NOMO-1 treated with dmso at 0.1 percent for 144 hours (cell line): ENCODE measurements at regions not wholly inside any gene's neighbourhood (a gene's known extent, or its start where the extent isn't known, plus 50 kb on each side); places are given as distances from the start of the nearest gene placed in this dataset.

Experiments used
- DNase-seq: peaks from one replicate; lab custom pipeline; 2025; ENCODE audit not compliant: unreplicated experiment; lab: John Stamatoyannopoulos, UW

DNA sequence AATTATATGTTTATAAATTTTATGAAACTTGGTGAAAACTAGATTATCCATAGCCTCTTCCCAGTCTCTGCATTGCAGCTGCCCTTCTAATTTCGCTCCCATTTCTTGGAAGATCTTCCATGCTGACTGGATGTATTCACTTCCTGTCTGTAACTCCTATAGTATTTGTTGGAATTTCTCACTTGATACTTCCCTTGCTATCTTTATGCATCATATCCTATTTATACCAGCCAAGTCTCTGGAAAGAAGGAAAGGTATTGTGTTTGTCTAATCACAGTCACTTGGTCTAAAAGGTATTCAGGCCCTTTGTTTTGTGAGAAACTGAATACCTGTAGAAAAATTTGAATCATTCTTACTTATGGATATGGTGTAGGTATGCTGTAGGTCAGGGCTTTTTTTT, 870.9 kb upstream of the FRG1 start:
- no peak for DNase-seq

DNA sequence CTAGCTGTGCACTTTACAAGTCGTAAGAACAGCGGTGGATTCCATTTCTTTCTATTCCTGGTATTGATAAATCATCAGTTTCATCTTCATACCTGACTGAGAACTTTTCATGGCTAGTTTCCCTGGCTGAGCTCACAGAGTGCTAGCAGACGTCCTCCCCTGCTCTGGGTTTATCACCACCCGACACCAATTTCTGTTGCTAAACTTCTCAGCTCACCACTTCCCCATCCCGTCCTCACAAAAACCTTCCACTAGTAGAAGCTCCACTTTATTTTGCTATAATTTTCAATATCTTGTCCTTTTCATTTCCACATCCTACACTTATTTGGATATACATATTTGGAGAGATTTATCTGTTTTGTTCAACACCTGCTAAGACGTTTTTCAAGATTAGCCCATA, 869.4 kb upstream of the FRG1 start:
- no peak for DNase-seq

DNA sequence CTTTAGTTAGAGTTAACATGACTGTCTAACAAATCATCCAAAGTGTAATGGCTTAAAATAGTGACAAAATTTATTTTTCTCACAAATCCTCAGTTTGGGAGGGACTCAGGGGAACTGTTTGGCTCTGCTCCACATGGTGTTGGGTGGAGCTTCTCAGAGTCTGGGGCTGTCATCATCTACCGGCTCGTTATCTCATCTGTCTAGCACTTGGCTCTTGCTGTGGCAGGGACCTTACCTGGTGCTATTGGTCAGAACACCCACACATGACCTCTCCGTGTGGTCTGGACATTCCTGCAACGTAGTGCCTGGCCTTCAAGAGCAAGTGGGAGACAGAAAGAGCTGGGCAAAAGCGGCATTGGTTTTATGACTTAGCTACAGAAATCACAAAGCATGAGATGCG, 866.9 kb upstream of the FRG1 start:
- no peak for DNase-seq

DNA sequence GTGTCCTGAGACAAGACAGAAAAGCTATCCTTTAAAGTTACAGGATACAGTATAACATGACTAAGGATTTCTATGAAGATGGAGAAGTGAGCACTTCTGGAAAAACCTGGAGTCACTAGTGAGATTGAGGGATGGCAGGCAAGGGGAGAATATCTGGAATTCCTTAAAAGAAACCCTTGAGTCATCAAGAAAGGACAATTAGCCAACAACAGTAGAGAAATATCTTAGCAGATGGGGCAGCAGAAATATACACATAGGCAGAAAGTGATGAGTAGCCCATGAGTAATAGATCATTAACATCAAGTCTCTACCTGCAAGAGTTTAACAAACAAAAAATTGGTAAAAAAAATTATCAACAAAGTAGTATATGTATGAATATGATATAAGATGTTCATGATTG, 858.8 kb upstream of the FRG1 start:
- DNase-seq, result no peak

DNA sequence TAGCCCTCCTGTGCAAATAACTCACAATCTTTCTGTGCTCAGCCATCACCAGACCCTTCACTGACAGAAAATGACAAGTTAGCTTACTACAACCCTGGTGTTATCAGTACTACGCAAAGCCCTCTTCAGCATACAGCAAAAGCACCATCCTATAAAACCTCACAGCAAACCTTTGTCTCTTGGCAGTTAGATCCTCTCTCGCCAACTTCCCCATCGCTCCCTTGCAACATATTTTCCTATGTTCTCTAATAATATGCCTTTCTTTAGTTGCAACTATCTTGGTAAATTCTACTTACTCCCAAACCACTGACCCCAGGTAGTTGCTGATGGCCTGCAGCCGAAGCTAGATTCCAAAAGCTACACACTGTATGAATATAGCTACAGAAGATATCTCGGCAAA, 856.9 kb upstream of the FRG1 start:
- DNase-seq, result no peak

DNA sequence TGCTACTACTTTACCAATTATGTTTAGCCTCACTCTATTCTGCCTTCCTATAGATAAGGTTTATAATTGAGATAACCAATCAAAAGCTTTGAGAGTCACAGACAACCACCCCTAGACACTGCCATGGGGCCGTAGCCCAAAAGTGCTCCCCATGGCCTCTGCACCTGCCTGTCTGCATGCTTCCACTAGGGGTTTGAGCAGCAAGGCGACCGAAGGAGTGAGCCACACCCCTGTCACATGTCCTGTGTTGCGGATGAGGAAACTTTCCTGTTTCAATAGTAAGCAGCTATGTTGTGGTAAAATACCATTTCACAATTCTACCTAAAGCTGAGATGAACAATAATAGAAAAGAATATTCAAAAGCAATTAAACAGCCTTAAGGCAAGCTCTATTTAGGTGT, 856.0 kb upstream of the FRG1 start:
- no peak for DNase-seq

DNA sequence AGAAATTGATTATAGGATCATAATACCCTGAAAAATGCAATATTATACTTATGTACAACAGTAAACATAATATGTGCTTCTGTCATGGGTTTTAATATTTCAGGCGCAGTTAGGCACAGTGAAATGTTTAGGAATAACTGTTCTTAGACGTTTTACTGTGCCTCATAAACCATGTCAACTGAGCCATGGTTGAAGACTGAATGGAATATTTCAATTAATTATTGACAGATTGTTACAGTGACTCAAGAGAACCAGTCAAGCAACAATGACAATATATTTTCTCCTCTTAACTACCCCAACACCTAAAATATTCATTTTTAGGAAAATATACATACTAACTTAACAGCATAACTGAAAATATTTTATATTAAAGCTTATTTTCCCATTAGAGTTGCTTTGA, 852.7 kb upstream of the FRG1 start:
- no peak for DNase-seq

DNA sequence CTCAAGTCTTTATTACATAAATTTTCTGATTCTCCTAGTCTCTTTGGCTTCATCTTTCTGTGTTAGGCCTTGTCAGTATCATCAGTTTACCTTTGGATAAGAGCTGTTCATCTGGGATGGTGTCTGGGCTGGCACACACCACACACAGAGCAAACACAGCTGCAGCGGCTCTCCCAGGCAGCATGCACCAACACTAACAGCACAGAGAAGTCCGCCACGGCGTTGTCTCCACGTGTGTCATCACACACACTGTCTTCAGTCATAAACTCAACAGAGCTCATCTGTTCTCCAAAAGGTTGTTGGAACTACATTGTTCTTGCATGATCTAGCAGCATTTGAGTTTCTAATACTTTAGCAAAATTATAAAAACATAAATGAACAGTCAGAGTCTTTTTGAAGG, 851.9 kb upstream of the FRG1 start:
- no peak for DNase-seq

DNA sequence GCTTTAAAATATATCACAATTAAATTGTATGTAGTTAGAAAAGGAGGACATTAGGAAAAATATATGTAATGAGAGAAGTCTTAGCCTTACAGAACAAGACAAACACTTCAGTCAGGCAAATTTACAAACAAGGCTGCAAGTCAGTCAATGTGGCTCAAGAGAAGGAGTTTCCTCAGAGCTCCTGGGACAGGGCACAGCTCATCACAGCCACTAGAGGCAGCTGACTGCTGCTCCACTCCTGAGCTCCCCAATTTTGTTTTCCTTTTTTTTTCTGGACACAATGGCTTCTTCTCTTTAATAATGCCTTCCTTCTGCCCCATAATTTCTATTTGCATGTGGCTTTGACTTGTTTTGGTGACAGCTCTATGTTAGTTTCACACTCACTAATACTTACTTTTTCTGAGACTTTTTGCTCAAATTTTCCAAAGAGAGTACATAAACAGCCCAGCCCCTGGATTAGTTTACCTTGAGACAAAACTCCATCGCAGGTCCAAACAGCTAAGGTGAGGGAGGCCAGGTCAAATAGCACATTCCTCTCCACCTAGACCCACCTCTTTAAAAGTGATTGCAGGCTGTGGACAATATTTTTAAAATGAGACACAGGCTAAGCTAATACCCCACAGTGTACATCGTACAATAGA, 850.4 kb upstream of the FRG1 start:
- no peak for DNase-seq

DNA sequence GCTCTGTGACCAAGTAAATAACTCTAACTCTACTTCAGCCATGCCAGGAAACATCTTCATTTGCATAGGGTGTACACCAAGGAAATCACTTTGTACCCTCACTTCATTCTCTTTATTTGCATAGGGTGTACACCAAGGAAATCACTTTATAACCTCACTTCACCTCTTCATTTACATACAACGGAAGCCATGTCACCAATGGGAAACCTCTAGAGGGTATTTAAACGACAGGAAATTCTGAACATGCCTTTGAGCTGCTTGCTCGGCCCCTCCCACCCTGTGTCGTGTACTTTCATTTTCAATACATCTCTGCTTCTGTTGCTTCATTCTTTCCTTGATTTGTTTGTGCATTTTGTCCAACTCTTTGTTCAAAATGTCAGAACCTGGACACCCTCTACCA, 848.1 kb upstream of the FRG1 start:
- DNase-seq, result no peak

DNA sequence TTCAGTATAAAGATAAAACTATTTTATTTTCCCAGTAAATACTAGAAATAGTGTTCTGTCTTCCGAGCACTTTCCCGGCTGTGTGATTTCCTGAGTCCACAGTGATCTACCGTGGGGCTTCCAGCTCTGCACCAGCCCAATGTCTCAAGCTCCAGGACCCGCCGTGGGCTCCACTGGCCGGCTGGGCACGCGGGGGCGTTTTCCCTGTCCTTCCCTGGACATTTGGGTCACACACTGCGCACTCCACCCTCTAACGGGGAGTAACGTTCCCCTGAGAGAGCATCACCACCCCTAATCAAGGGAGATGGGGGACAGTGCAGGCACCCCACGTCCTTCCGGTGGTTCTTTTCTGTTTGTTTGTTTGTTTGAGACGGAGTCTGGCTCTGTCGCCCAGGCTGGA, 844.6 kb upstream of the FRG1 start:
- DNase-seq, result no peak

DNA sequence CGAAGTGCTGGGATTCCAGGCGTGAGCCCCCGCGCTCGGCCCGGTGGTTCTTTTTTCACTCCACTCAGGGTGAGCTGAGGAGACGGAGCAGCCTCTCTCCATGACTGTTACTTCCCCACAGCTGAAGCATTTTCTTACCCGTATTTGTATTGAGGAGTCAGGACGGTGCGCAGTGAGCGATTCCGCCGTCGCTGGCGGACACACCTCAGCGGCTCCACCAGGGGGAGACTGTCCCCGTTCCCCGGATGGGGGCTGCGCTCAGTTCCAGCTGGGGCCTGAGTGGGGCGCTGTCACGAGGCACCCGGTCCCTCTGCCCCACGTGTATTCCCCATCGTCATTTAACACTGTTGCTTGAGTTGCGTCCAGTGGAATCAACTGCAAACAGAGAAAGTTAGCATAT, 844.0 kb upstream of the FRG1 start:
- no peak for DNase-seq

DNA sequence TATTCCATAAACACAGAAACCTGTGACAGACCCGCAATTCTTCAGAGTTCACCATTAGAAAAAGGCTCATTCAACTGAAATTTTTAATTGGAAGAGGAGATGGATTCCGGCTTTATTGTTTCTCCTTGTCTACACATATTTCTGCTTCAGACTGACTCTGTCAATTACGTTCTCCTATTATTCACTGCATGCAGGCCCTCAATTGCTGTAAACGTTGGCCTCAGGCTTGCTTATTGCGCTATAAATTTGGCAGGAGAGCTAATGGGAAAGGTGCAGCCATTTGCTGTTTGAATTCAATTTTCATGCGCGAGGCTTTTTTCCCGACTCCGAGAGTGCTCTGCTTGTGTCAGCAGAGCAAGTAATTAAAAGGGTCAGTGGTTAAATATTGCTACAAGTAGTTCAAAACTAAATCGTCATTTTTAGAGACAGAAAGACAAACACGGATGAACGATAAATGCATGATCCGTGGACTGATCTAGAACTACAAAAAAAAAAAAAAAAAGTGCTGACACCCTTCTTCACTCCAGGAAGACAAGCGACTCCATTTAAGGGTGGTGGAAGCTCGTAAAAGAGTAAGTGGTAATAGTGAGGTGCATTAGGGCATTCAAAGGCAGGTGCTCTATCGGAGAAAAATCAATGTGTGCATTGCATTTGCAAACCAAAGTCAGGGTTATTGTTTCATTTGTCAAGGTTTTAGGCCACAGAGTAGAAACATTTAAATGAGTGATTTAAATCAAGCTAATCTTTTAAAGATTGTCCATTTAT, 841.6 kb upstream of the FRG1 start:
- no peak for DNase-seq

DNA sequence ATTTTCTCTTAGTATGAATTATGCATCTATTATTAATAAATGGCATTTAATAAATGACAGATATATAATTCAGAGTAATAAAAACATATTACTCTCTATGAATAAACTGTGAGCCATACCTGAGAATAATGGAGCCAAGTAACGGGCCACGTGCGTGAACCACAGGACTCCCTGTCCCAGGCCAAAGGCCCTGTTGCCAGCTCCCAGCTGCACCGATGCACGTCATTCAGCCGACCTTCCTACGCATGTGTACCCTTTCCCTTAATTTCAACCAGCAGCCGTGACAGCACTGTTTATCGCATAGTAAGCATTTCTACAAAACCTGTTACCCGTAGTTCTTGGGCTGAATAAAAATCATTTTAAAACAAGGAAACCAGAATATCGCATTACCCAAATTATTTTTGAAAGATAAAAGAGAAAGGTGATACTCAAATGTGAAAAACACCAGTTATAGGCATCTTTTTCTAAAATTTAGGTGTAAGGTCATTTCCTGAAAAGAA, 827.2 kb upstream of the FRG1 start:
- DNase-seq, result no peak

DNA sequence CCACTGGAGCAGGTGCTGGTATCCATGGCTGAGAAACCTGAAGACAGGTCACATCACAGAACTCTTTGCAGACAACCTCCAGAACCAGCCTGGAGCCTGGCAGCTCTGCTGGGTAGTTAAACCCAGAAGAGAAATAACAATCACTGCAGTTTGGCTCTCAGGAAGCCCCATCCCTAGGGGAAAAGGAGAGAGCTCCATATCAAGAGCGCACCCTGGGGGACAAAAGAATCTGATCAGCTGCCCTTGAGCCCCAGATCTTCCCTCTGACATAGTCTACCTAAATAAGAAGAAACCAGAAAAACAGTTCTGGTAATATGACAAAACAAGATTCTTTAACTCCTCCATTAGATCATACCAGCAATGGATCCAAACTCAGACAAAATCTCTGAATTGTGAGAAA, 823.2 kb upstream of the FRG1 start:
- DNase-seq, result no peak

DNA sequence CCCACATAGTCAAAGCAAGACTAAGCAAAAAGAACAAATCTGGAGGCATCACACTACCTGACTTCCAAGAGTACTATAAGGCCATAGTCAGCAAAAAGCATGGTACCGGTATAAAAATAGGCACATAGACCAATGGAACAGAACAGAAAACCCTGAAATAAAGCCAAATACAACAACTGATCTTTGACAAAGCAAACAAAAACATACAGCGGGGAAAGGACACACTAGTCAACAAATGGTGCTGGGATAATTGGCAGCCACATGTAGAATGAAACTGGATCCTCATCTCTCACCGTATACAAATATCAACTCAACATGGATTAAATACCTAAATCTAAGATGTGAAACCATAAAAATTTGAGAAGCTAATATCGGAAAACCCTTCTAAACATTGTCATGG, 819.3 kb upstream of the FRG1 start:
- DNase-seq, result no peak

DNA sequence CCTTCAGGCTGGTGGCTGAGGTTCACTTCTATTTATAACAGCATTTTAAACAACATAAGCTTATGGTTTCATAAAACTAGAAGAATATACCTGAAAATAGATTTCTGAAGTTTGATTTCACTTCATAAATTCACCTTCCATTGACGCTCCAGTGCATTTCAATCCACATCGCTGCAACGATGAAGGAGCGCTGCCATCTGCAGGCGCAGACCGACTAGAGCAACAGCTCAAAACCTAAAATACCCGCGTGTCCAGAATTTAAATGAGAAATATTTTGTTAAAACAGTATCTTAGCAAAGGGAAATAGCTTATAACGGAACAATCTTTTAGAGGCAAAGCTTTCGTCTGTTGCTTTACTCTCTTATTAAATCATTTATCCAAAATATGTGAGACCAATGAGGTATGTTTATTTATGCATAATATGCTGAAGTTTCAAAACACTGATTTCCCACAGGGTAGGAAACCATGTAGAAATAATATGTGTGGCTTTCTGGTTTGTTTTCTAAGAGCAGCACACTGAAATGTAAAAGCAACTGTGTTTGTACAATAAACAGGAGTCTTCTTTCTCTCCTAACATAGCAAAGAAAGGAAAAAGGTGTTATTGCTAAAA, 816.4 kb upstream of the FRG1 start:
- no peak for DNase-seq

DNA sequence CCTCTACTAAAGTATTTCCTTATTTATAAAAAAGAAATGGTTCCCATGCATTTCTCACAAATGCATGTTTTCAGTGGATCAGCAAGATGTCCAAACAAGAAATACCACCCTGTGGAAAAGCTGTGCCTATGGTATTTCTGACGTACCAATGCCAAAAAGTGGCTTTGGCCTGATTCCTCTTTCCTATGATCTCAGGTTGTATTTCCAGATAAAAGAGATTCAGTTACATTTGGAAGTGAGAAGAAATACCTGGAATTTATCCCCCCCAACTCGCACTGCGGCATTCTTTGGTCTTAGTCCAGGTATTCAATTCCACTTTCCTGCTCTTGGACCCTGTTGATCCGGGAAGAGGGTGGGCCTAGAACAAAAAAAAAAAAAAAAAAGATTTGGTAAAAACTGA, 815.9 kb upstream of the FRG1 start:
- DNase-seq, result no peak

DNA sequence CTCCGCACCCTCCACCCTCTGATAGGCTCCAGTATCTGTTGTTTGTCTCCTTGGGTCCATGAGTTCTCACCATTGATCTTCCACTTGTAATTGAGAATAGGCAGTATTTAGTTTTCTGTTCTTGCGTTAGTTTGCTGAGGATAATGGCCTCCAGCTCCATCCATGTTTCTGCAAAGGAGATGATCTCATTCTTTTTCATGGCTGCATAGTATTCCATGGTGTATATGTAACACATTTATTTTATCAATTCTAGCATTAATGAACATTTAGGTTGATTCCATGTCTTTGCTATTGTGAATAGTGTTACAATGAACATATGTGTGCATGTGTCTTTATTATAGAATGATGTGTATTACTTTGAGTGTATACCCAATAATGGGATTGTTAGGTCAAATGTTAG, 814.6 kb upstream of the FRG1 start:
- DNase-seq, result no peak

DNA sequence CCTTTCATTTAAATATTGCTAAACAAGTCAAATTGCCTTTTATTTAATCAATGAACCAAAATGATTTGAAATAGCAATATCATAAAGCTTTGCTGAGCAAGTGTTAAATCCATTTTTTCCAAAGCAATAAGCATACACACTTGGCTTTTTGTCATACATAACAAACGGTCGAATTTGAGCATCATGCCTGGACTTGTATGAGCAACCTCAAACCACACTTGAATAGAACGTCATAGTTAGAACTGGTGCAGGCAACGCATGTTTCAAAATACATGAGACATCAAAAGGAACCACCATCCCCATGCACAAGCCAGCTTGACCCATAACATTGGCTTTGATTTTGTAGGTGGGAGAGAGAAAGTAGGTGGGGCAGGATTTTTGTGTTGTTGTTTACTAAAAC, 812.3 kb upstream of the FRG1 start:
- no peak for DNase-seq

DNA sequence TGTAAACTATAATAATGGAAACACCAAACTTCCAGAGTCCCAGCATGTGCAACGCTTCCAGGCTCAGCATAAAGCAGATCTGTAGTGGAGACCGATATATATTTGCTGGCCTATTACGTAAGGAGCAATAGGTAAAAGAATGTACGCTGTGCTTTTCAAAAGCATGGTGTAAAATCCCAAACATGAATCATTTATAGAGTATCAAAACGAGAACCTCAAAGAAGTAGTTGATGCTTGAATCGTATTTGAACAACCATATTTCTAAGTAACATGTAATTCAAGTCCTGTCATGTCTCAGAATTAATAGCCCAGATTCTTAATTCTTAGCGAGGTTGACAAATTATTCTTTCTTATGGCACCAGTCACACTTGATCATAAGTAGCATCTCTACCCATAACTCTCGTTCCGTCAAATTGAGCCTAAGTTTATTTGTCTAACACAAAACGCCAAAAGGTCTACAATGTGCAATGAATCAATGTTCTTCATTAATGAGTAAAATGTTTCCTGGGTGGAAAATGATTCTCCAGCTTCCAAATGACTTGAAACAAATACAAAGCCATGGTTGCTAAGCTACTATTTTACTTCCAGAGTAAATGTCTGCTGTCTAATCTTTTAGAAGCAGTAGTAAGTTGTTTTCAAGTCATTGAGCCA, 811.5 kb upstream of the FRG1 start:
- no peak for DNase-seq

DNA sequence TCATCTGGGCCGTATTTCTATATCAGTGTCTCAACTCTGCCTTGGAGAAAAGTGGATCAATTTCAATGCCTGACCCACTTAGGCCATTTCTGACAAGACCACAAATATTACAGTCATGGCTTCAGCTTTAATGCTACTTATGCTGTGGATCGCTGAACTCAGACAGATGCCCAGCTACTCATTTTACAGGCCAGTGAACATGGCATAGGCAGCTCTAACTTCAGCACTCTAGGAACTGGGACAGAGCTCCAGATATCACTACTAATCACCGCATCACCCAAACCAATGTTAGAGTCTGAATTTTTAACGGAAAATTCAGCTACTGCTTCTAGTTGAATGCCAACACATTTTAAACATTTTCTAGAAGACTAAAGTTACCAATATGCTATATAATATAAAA, 809.6 kb upstream of the FRG1 start:
- DNase-seq, result no peak
